GM10248 (cell line): ENCODE measurements at regions not wholly inside any gene's neighbourhood (a gene's known extent, or its start where the extent isn't known, plus 50 kb on each side); places are given as distances from the start of the nearest gene placed in this dataset.

Experiments used
- CTCF ChIA-PET: fragments of 300-600 bp; sonication (Branson Sonifier 250); formaldehyde crosslinking; extraction: SDS; loops from one replicate; lab custom pipeline; 2021; ENCODE audit warnings: antibody characterized with exemption; lab: Yijun Ruan, JAX
- POLR2A ChIA-PET: fragments of 350-650 bp; sonication (Branson Sonifier 250); formaldehyde crosslinking; extraction: SDS; loops from one replicate; lab custom pipeline; 2020; ENCODE audit warnings: antibody characterized with exemption; lab: Yijun Ruan, JAX
- DNase-seq: peaks from one replicate; pipeline ENCODE4 v3.0.0; 2012; ENCODE audit errors: extremely low spot score
- CTCF ChIP-seq: IDR thresholded peaks from 2 replicates; pipeline ENCODE4 v1.5.1; 2012; ENCODE audit warnings: mild to moderate bottlenecking, low read depth; ENCODE audit errors: extremely low read depth, missing control alignments, control extremely low read depth

- CTCF ChIA-PET = interaction anchor here (0.7 to 3.9 kb wide), 15 partner anchors 8 to 254 kb away, joined by 3 to 27 read pairs (median 4); partner anchors contain the start of gene RBPJ
- no peak for DNase-seq
- TF ChIP-seq CTCF = no peak
- POLR2A ChIA-PET = interaction anchor here (0.5 to 1.2 kb wide), 4 partner anchors 10 to 804 kb away, joined by 3 to 5 read pairs (median 4); no protein-coding TSS in a partner anchor
Observed at GRCh38 chr4:26075583-26075982, 161.6 kb downstream of the SMIM20 start.

GRCh38 chr4:26076000-26076587 is 162.1 kb downstream of the SMIM20 start:
- DNase-seq = peak; percentile 50
- ChIA-PET POLR2A (interaction anchor here (0.5 to 1.2 kb wide), 5 partner anchors 9 to 804 kb away, joined by 3 to 11 read pairs (median 4); no protein-coding TSS in a partner anchor), CTCF (interaction anchor here (0.8 to 3.9 kb wide), 17 partner anchors 9 to 254 kb away, joined by 3 to 27 read pairs (median 4); no protein-coding TSS in a partner anchor)
- no peak for TF ChIP-seq CTCF

GRCh38 chr4:26076896-26077295 is 162.9 kb downstream of the SMIM20 start:
- CTCF ChIA-PET = interaction anchor here (0.7 to 3.9 kb wide), 13 partner anchors 10 to 253 kb away, joined by 3 to 27 read pairs (median 6); no protein-coding TSS in a partner anchor
- DNase-seq = no peak
- POLR2A ChIA-PET = no interaction called here
- TF ChIP-seq CTCF = no peak

- ChIA-PET CTCF (interaction anchor here (0.7 to 3.9 kb wide), 6 partner anchors 9 to 242 kb away, joined by 3 to 27 read pairs (median 6); no protein-coding TSS in a partner anchor), POLR2A (no interaction called here)
- DNase-seq = no peak
- TF ChIP-seq CTCF = no peak
Observed at GRCh38 chr4:26077756-26078155, 163.7 kb downstream of the SMIM20 start.

GRCh38 chr4:26080870-26081628 is 167.0 kb downstream of the SMIM20 start:
- POLR2A ChIA-PET = no interaction called here
- no peak for TF ChIP-seq CTCF
- DNase-seq = no peak
- CTCF ChIA-PET = interaction anchor here (1.3 kb wide), 1 partner anchor 114 kb away, joined by 4 read pairs; no protein-coding TSS in a partner anchor

GRCh38 chr4:26081795-26082498 is 167.9 kb downstream of the SMIM20 start:
- POLR2A ChIA-PET = no interaction called here
- CTCF ChIA-PET = interaction anchor here (0.7 to 3.9 kb wide), 29 partner anchors 8 to 338 kb away, joined by 3 to 26 read pairs (median 4); no protein-coding TSS in a partner anchor
- peak; percentile 29 for DNase-seq
- TF ChIP-seq CTCF = peak; percentile 40
